ENCODE measurements at regions not wholly inside any gene's neighbourhood (a gene's known extent, or its start where the extent isn't known, plus 50 kb on each side); places are given as distances from the start of the nearest gene placed in this dataset.
A peak's percentile ranks its signal among the peaks of the same experiment; 100 is the strongest.
"Not testable (repeated sequence)": the region's sequence is repeated elsewhere in the genome, so short reads cannot be mapped to it uniquely, and the experiment has no call there.

DNA sequence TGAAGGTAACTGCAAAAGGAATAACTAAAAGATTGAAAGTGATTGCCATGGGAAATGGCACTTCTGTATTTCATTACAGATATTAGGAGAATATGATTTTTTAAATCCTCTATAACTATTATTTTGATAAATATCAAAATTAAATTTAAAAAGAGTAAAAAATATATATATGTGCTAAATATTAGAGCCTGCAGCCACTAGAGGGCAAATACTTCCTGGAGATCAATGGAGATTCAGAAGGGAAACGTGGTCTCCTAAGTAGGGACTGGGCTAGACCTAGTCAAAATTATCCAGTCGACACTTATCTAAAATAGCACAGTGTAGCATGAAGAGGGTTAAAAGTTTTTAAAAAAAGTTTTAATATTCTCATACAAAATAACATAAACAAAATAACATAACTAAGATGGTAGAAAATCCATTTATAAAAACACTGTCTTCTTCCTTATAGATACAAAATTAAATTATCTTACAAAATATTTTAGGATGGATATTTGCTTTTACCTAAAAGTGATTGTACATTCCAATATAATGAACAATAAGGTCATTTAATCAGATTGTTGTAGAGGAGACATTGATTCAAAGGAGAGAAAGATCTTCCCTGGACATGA is 434.3 kb downstream of the MDFIC start:
- no peak overlapping the region for H3K27ac Mint-ChIP-seq
- ATAC-seq (replicated peaks in 1 of 2) (no peak), DNase-seq (no peak)
- no peaks in the 10 kb centered on the region for H3K9me3 Mint-ChIP-seq
- H3K4me3 Mint-ChIP-seq, result no peak overlapping the region
- no peaks in the 10 kb centered on the region for H3K36me3 Mint-ChIP-seq (ENCODE audit: insufficient read depth in 2 of 2)
- no peaks in the 10 kb centered on the region for H3K27me3 Mint-ChIP-seq (ENCODE audit: low read depth)
- no peaks in the 10 kb centered on the region for H3K4me1 Mint-ChIP-seq (ENCODE audit: low read depth)

DNA sequence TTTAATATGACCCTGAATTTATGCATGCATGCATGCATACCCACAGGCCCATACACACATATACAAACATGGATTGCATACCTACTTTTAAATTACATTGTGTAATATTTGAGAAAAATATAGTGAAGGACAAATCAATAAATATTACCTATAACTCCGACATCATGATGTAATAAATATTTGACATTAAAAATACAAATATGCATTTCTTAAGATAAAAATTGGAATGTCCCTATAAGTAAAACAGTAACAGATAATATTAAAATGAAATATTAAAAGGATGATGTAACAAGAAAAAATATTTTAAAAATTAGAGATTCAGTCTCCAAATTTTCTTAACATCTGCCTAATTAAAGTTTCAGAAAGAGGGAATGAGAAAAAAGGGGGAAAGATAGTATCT is 433.0 kb downstream of the MDFIC start:
- ATAC-seq (replicated peaks in 1 of 2) (no peak), DNase-seq (no peak)
- no peaks in the 10 kb centered on the region for H3K4me1 Mint-ChIP-seq (ENCODE audit: low read depth)
- H3K27me3 Mint-ChIP-seq (ENCODE audit: low read depth), result no peaks in the 10 kb centered on the region
- no peak overlapping the region for H3K4me3 Mint-ChIP-seq
- no peaks in the 10 kb centered on the region for H3K9me3 Mint-ChIP-seq
- no peaks in the 10 kb centered on the region for H3K36me3 Mint-ChIP-seq (ENCODE audit: insufficient read depth in 2 of 2)
- H3K27ac Mint-ChIP-seq, result no peak overlapping the region

DNA sequence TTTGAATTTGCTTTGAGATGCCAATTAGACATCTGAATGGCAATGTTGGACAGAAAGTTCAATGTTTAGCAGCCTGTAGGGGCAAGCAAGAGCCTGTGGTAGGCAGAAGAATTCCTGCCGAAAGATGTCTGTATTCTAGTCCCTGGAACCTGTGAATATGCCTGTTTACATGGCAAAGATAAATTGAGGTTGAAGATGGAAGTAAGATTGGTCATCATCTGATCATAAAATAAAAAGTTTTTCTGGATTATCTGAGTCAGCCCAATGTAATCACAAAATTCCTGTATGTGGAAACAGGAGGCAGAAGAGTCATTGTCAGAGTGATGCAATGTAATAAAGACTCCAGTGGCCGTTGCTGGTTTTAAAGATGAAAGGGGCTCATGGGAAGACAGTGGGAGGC is 430.5 kb downstream of the MDFIC start:
- Mint-ChIP-seq H3K36me3 (ENCODE audit: insufficient read depth in 2 of 2) (no peaks in the 10 kb centered on the region), H3K9me3 (no peaks in the 10 kb centered on the region), H3K4me1 (ENCODE audit: low read depth) (no peaks in the 10 kb centered on the region), H3K4me3 (no peak overlapping the region), H3K27ac (no peak overlapping the region), H3K27me3 (ENCODE audit: low read depth) (peaks cover 8% of the 10 kb centered on the region)
- ATAC-seq (replicated peaks in 1 of 2), result no peak
- no peak for DNase-seq

DNA sequence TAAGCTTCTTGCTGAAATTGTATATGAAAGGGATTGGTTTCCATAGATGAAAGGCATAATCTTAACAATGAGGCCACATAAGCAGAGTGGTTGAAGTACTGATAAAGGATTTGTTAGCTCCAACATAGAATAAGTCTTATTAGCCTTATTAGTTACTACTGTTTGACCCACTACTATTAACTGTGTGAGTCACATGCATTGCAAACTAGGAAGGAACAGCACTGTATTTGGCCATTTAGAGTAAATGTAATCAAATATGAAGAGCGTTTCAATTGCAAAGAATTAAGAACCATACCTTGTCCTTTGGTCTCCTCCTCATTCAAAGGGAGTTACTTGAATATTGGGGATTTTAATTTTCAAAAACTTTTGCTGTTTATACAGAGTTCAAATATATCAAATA is 428.9 kb downstream of the MDFIC start:
- no peaks in the 10 kb centered on the region for H3K4me1 Mint-ChIP-seq (ENCODE audit: low read depth)
- H3K9me3 Mint-ChIP-seq, result no peaks in the 10 kb centered on the region
- no peak overlapping the region for H3K4me3 Mint-ChIP-seq
- no peak for ATAC-seq (replicated peaks in 1 of 2)
- H3K27ac Mint-ChIP-seq, result no peak overlapping the region
- no peaks in the 10 kb centered on the region for H3K36me3 Mint-ChIP-seq (ENCODE audit: insufficient read depth in 2 of 2)
- peaks cover 8% of the 10 kb centered on the region for H3K27me3 Mint-ChIP-seq (ENCODE audit: low read depth)
- DNase-seq, result no peak

DNA sequence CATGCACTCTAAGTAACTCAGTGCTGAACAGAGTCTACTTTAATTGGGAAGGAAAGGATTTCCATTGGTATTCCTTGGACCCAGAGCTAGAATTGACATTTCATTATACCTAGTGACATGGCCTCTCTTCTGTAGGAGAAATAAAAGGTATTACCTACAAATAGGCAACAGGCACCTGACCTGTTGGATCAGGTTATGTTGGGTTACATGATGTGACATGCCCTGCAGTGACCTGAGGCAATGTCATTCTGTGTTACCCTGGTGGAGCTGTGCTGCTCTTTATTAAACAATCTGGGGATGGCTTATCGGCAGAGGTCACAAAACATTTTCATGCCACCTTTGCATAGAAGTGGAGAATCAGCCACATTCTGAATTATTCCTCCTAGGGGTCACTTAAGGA is 427.7 kb downstream of the MDFIC start:
- Mint-ChIP-seq H3K4me1 (ENCODE audit: low read depth) (no peaks in the 10 kb centered on the region), H3K27ac (no peak overlapping the region), H3K4me3 (no peak overlapping the region), H3K27me3 (ENCODE audit: low read depth) (peaks cover 8% of the 10 kb centered on the region), H3K36me3 (ENCODE audit: insufficient read depth in 2 of 2) (no peaks in the 10 kb centered on the region), H3K9me3 (no peaks in the 10 kb centered on the region)
- ATAC-seq (replicated peaks in 1 of 2) (no peak), DNase-seq (no peak)

DNA sequence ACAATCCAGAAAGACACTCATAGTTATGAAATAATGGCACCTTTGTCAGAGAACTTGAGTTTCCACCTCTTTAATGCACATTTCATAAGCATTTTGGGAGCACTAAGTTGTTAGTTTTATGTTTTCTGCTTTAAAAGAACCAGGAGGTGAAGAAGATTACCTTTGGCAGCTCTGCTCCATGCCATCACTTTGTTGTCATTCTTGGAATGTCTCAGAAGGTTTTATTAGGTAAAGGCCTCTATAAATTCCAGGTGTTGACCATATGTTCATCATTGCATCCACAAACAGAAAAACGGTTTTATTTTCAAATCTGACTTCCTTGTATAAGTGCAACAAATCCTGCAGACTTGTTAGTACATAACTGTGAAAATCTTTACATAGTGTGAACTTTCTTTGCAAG is 424.8 kb downstream of the MDFIC start:
- ATAC-seq (replicated peaks in 1 of 2) (no peak), DNase-seq (no peak)
- H3K27me3 Mint-ChIP-seq (ENCODE audit: low read depth), result peaks cover 18% of the 10 kb centered on the region
- no peak overlapping the region for H3K4me3 Mint-ChIP-seq
- no peaks in the 10 kb centered on the region for H3K36me3 Mint-ChIP-seq (ENCODE audit: insufficient read depth in 2 of 2)
- no peak overlapping the region for H3K27ac Mint-ChIP-seq
- no peaks in the 10 kb centered on the region for H3K9me3 Mint-ChIP-seq
- H3K4me1 Mint-ChIP-seq (ENCODE audit: low read depth), result no peaks in the 10 kb centered on the region

DNA sequence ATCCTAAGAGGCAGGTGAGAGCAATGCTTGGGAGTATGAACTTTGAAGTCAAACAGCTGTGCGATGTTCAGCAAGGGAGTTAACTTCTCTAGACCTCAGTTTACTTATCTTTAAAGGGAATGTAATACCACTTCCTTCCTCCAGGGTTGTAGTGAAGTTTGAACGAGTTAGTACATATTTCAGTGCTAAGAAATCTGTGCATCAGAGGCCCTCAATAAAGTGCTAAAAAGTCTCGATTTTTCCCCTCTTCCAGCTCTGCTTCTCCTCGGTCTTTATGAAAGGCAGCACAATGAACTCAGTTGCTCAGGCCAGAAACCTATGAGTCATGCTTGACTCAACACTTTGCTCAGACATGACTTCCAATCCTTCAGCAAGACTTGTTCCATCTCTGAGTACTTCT is 418.9 kb downstream of the MDFIC start:
- H3K4me3 Mint-ChIP-seq, result no peak overlapping the region
- no peak for DNase-seq
- peaks cover 20% of the 10 kb centered on the region for H3K27me3 Mint-ChIP-seq (ENCODE audit: low read depth)
- no peak overlapping the region for H3K27ac Mint-ChIP-seq
- peak; percentile 37 to 61 for ATAC-seq (replicated peaks in 1 of 2)
- peaks cover 6% of the 10 kb centered on the region for H3K4me1 Mint-ChIP-seq (ENCODE audit: low read depth)
- H3K36me3 Mint-ChIP-seq (ENCODE audit: insufficient read depth in 2 of 2), result no peaks in the 10 kb centered on the region
- H3K9me3 Mint-ChIP-seq, result no peaks in the 10 kb centered on the region

DNA sequence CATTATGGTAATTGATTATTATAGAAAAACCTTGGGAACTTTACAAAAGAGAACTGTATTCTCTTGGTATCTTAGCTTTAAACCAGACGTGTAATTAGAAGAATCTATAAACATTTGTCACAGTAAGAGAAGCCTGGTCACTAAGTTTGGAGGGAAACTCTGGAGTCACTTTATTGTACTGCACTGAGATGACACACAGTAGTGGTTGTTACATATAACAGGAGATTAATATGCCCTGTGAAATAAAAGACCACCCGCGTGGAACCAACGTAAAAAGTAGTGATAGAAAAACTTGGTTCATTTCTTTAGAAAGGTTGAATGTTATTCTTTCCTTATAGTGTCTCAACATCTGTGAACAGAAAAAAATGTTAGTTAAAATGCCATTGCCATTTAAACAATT is 416.1 kb downstream of the MDFIC start:
- H3K4me3 Mint-ChIP-seq, result no peak overlapping the region
- H3K9me3 Mint-ChIP-seq, result no peaks in the 10 kb centered on the region
- DNase-seq (no peak), ATAC-seq (replicated peaks in 1 of 2) (no peak)
- H3K27ac Mint-ChIP-seq, result no peak overlapping the region
- peaks cover 6% of the 10 kb centered on the region for H3K4me1 Mint-ChIP-seq (ENCODE audit: low read depth)
- peaks cover 10% of the 10 kb centered on the region for H3K27me3 Mint-ChIP-seq (ENCODE audit: low read depth)
- no peaks in the 10 kb centered on the region for H3K36me3 Mint-ChIP-seq (ENCODE audit: insufficient read depth in 2 of 2)

DNA sequence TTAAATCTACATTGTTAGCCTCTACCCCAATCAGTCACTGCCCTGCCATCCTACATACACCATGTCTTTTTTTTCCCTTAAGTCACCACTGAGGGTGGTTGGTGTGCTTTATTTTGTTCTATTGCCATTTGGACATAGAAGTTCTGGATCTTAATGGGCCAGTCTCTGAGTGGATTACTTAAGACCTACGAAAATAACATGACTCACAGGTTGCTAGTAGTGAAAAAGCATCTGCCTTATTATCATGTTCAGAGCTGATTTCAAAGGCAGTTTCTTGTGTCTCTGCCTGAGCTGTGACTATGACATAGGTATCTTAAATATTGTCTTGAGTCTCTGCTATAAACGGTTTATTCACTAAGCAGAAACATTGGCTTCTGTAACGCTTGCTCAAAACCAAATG is 410.8 kb downstream of the MDFIC start:
- H3K27ac Mint-ChIP-seq, result no peak overlapping the region
- no peak overlapping the region for H3K4me3 Mint-ChIP-seq
- H3K36me3 Mint-ChIP-seq (ENCODE audit: insufficient read depth in 2 of 2), result no peaks in the 10 kb centered on the region
- DNase-seq (no peak), ATAC-seq (replicated peaks in 1 of 2) (no peak)
- peaks cover 7% of the 10 kb centered on the region for H3K27me3 Mint-ChIP-seq (ENCODE audit: low read depth)
- H3K4me1 Mint-ChIP-seq (ENCODE audit: low read depth), result no peaks in the 10 kb centered on the region
- no peaks in the 10 kb centered on the region for H3K9me3 Mint-ChIP-seq

DNA sequence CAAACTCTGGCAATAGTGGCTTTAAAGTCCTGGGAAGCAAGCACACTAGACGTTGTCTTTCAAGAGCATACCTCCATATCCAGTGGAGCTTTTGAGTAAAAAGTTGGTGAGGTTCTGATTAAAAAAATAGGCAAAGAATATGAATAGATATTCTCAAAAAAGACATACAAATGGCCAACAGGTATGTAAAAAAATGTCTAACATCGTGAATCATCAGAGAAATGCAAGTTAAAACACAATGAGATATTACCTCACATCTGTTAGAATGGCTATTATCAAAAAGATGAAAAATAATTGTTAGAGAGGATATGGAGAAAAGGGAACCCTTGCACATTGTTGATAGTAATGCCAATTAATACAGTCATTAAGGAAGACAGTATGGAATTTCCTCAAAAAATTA is 407.1 kb downstream of the MDFIC start:
- Mint-ChIP-seq H3K27ac (no peak overlapping the region), H3K4me3 (no peak overlapping the region), H3K27me3 (ENCODE audit: low read depth) (no peaks in the 10 kb centered on the region), H3K4me1 (ENCODE audit: low read depth) (no peaks in the 10 kb centered on the region), H3K9me3 (no peaks in the 10 kb centered on the region), H3K36me3 (ENCODE audit: insufficient read depth in 2 of 2) (no peaks in the 10 kb centered on the region)
- ATAC-seq (replicated peaks in 1 of 2) (no peak), DNase-seq (no peak)

DNA sequence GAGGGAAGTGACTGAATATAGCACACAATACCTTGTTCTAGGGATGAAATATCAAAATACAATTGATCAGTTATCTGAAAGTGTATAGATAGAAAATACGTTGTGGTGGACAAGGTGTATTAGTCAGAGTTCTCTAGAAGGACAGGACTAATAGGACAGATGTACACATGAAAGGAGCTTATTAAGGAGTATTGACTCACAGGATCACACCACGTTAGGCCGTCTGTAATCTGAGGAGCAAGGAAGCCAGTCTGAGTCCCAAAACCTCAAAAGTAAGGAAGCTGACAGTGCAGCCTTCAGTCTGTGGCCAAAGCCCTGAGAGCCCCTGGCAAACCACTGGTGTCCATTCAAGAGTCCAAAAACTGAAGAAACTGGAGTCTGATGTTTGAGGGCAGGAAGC is 406.1 kb downstream of the MDFIC start:
- Mint-ChIP-seq H3K27me3 (ENCODE audit: low read depth) (no peaks in the 10 kb centered on the region), H3K4me1 (ENCODE audit: low read depth) (no peaks in the 10 kb centered on the region), H3K27ac (no peak overlapping the region), H3K9me3 (no peaks in the 10 kb centered on the region), H3K4me3 (no peak overlapping the region), H3K36me3 (ENCODE audit: insufficient read depth in 2 of 2) (no peaks in the 10 kb centered on the region)
- ATAC-seq (replicated peaks in 1 of 2), result no peak
- DNase-seq, result no peak

DNA sequence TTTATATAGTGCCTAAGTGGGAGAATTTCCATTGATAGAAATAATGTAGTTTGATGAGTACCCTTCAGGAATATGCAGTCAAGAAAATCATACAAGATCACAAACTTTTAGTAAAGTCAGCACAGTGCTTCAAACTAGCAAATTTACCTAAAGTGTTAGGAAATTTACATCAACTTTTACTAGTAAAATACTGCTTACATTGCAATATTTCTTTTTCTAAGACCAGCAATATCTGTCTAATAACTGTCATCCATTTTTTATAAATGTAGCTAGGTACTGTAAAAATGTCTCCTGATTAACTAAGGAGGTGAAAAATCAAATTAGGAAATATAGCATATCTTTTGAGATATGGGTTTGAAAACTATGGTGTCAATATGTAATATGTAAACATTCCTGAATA is 405.4 kb downstream of the MDFIC start:
- no peaks in the 10 kb centered on the region for H3K4me1 Mint-ChIP-seq (ENCODE audit: low read depth)
- no peaks in the 10 kb centered on the region for H3K27me3 Mint-ChIP-seq (ENCODE audit: low read depth)
- no peak overlapping the region for H3K4me3 Mint-ChIP-seq
- H3K9me3 Mint-ChIP-seq, result no peaks in the 10 kb centered on the region
- no peaks in the 10 kb centered on the region for H3K36me3 Mint-ChIP-seq (ENCODE audit: insufficient read depth in 2 of 2)
- no peak overlapping the region for H3K27ac Mint-ChIP-seq
- DNase-seq (no peak), ATAC-seq (replicated peaks in 1 of 2) (no peak)

DNA sequence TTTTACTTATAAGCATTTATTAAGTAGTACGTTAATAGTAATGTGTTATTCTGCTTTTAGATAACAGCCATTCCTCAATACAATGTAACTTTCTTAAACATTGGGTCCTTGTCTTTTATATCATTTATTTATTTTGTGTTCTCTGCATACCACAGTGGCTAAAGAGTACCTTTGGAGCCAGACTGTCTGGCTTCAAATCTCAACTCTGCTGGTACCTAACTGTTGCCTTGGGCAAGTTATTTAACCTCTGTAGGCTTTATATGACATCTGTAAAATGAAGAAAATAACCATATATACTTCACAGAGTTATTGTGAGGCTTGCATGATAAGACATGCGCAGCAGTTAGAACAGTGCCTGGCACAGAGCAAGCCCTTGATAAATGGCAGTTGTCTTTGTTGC is 397.6 kb downstream of the MDFIC start:
- no peak overlapping the region for H3K27ac Mint-ChIP-seq
- H3K4me3 Mint-ChIP-seq, result no peak overlapping the region
- no peaks in the 10 kb centered on the region for H3K9me3 Mint-ChIP-seq
- no peaks in the 10 kb centered on the region for H3K27me3 Mint-ChIP-seq (ENCODE audit: low read depth)
- H3K36me3 Mint-ChIP-seq (ENCODE audit: insufficient read depth in 2 of 2), result no peaks in the 10 kb centered on the region
- DNase-seq (no peak), ATAC-seq (replicated peaks in 1 of 2) (no peak)
- no peaks in the 10 kb centered on the region for H3K4me1 Mint-ChIP-seq (ENCODE audit: low read depth)

DNA sequence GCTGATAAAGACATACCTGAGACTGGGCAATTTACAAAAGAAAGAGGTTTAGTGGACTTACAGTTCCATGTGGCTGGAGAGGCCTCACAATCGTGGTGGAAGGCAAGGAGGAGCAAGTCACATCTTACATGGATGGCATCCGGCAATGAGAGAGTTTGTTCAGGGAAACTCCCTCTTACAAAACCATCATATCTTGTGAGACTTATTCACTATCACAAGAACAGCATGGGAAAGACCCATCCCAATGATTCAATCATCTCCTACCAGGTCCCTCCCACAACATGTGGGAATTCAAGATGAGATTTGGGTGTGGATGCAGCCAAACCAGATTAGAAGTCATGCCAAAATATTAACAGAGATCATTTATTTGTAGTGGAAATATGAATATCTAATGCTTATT is 388.4 kb downstream of the MDFIC start:
- not testable (repeated sequence) for H3K4me1 Mint-ChIP-seq (ENCODE audit: low read depth); H3K27me3 Mint-ChIP-seq (ENCODE audit: low read depth); H3K36me3 Mint-ChIP-seq (ENCODE audit: insufficient read depth in 2 of 2); ATAC-seq (replicated peaks in 1 of 2); H3K4me3 Mint-ChIP-seq; H3K27ac Mint-ChIP-seq; DNase-seq; H3K9me3 Mint-ChIP-seq
